Right atrium auricular region (tissue), 2 donors: ENCODE measurements at regions not wholly inside any gene's neighbourhood (a gene's known extent, or its start where the extent isn't known, plus 50 kb on each side); places are given as distances from the start of the nearest gene placed in this dataset.

Experiments used
- DNase-seq: peaks from one replicate; pipeline ENCODE4 v3.0.0-alpha.2; 2019; ENCODE audit warnings: low spot score
- H3K27ac ChIP-seq, 2 donors: fragments of 200-600 bp; sonication (generic); 1 replicate in 1 of 2; 2 replicates in 1 of 2; pipeline ENCODE4 v1.5.1; 2016 to 2019
- H3K27me3 ChIP-seq, 2 donors: fragments of 200-600 bp; sonication (generic); one replicate each; pipeline versions ENCODE4 v1.5.1 to v1.6.0; 2017 to 2019
- H3K36me3 ChIP-seq: fragments of 200-600 bp; sonication (generic); one replicate; pipeline ENCODE4 v1.5.1; 2016
- H3K4me1 ChIP-seq, 2 donors: fragments of 200-600 bp; sonication (generic); one replicate each; pipeline versions ENCODE4 v1.5.1 to v1.6.0; 2017 to 2019
- H3K4me3 ChIP-seq, 2 donors: fragments of 200-600 bp; sonication (generic); 1 replicate in 1 of 2; 2 replicates in 1 of 2; pipeline ENCODE4 v1.5.1; 2017 to 2019; ENCODE audit warnings: mild to moderate bottlenecking in 1 of 2, moderate library complexity in 1 of 2
- H3K9me3 ChIP-seq, 2 donors: fragments of 200-600 bp; sonication (generic); one replicate each; pipeline ENCODE4 v1.5.1; 2019
- CTCF ChIP-seq, 2 donors: fragments of 200-600 bp; sonication (generic); IDR thresholded peaks; one replicate each; pipeline ENCODE4 v1.5.1; 2019; ENCODE audit warnings: antibody characterized with exemption in 2 of 2

GRCh38 chr14:31926123-31926522 is 151.0 kb upstream of the ARHGAP5 start:
- Histone ChIP-seq H3K9me3 (no peaks in the 10 kb centered on the region), H3K27ac (peak overlapping the region; percentile 29 to 80), H3K4me1 (peaks cover 0 to 23% of the 10 kb centered on the region in 2 donors)

GRCh38 chr14:31926652-31927347 is 150.3 kb upstream of the ARHGAP5 start:
- Histone ChIP-seq H3K27ac (peak overlapping the region; percentile 65 to 80), H3K27me3 (no peaks in the 10 kb centered on the region), H3K9me3 (no peaks in the 10 kb centered on the region), H3K36me3 (no peaks in the 10 kb centered on the region), H3K4me3 (no peak overlapping the region), H3K4me1 (peaks cover 0 to 23% of the 10 kb centered on the region in 2 donors)
- no peak for TF ChIP-seq CTCF (IDR thresholded peaks at IDR 0.05)
- DNase-seq: no peak

More at GRCh38 chr14:31926123-31926522, 151.0 kb upstream of the ARHGAP5 start:
- H3K27me3 ChIP-seq: no peaks in the 10 kb centered on the region
- no peak for DNase-seq
- no peak overlapping the region for H3K4me3 ChIP-seq
- H3K36me3 ChIP-seq: no peaks in the 10 kb centered on the region
- peak; percentile 38 to 63 for TF ChIP-seq CTCF (IDR thresholded peaks at IDR 0.05)

GRCh38 chr14:31927348-31927832 is 149.7 kb upstream of the ARHGAP5 start:
- H3K9me3 ChIP-seq: no peaks in the 10 kb centered on the region

GRCh38 chr14:31930070-31930469 is 147.0 kb upstream of the ARHGAP5 start:
- H3K4me3 ChIP-seq: no peak overlapping the region
- DNase-seq: no peak
- H3K27me3 ChIP-seq: no peaks in the 10 kb centered on the region
- H3K9me3 ChIP-seq: no peaks in the 10 kb centered on the region
- H3K4me1 ChIP-seq: peaks cover 0 to 30% of the 10 kb centered on the region in 2 donors
- H3K27ac ChIP-seq: no peak overlapping the region
- no peaks in the 10 kb centered on the region for H3K36me3 ChIP-seq
- TF ChIP-seq CTCF (IDR thresholded peaks at IDR 0.05): no peak

More at GRCh38 chr14:31927348-31927832, 149.7 kb upstream of the ARHGAP5 start:
- Histone ChIP-seq H3K4me3 (no peak overlapping the region), H3K36me3 (no peaks in the 10 kb centered on the region), H3K27ac (peak overlapping the region; percentile 65 to 80), H3K27me3 (no peaks in the 10 kb centered on the region), H3K4me1 (peaks cover 0 to 23% of the 10 kb centered on the region in 2 donors)
- no peak for TF ChIP-seq CTCF (IDR thresholded peaks at IDR 0.05)
- DNase-seq: no peak

GRCh38 chr14:31930493-31931240 is 146.4 kb upstream of the ARHGAP5 start:
- TF ChIP-seq CTCF (IDR thresholded peaks at IDR 0.05): no peak
- Histone ChIP-seq H3K27ac (no peak overlapping the region), H3K9me3 (no peaks in the 10 kb centered on the region), H3K36me3 (no peaks in the 10 kb centered on the region), H3K27me3 (no peaks in the 10 kb centered on the region), H3K4me3 (no peak overlapping the region), H3K4me1 (peaks cover 0 to 36% of the 10 kb centered on the region in 2 donors)
- no peak for DNase-seq
